ENCODE measurements at regions not wholly inside any gene's neighbourhood (a gene's known extent, or its start where the extent isn't known, plus 50 kb on each side); places are given as distances from the start of the nearest gene placed in this dataset.
A peak's percentile ranks its signal among the peaks of the same experiment; 100 is the strongest.
"Not testable (repeated sequence)": the region's sequence is repeated elsewhere in the genome, so short reads cannot be mapped to it uniquely, and the experiment has no call there.

DNA sequence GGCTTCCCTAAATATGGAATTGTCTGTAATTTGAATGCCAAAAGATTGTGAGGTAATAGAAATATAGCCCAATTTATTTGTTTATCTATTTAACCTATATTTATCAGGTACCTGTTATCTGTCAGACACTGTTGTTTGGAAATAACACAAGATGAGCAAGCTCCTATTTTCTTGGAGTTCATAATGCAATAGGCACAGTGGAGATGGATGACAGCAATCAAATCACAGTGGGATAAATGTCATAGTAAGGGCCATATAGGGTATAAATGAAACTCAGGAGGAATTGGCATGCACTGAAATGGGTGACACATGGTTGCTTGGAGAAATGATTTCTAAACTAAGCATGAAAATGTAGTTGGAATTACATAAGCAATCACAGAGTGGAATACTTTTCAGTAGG is 761.8 kb upstream of the MBL2 start:
- no peak for DNase-seq

DNA sequence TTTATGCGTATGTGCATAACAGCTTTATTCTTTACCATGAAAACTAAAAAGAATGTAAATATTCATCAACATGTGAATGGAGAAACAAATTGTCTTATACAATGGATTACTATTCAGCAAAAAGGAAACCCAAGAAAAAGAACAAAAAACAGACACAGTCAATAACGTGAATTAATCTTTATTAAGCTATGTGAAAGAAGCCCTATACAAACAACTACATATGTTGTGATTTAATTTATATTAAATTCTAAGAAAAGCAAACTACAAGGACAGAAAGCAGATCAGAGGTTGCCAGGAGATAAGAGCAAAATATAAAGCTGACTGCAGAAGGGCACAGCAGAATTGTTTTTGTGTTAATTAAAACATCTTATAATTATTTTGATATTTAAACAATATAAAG is 756.4 kb upstream of the MBL2 start:
- DNase-seq = no peak

GRCh38 chr10:53521046-53521445 is 748.5 kb upstream of the MBL2 start:
- DNase-seq = no peak

- no peak for DNase-seq
These were observed 735.6 kb upstream of the MBL2 start for GRCh38 chr10:53508197-53508596.

DNA sequence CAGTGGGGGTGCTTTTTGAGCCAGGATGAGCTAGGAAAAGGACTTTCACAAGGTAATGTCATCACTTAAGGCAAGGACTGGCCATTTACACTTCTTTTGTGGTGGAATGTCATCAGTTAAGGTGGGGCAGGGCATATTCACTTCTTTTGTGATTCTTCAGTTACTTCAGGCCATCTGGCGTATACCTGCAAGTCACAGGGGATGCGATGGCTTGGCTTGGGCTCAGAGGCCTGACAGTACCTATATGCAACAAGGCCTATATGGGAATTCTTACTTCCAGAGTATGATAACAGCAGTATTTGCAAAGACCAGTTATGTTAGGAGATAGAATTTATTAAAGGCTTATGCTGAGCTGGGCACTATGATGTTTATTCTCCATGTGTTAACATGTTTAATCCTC is 731.9 kb upstream of the MBL2 start:
- not testable (repeated sequence) for DNase-seq

DNA sequence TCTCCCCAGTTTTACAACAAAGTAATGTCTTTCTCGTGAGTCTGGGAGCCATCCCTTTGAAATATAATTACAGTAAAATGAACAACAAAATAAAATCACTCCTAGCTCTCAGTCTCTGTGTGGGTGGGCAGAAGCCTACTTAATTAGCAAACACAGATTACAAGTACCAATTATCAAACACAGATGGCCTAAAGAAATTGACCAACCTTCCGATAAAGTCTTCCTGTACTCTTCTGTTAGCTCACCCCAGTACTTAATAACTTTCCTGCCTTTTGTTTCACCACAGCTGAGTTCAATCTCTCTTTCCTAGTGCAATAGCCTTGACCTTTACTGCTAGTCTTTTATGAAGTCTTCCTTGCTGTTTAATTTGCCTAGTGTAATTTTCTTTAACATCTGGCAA is 719.2 kb upstream of the MBL2 start:
- DNase-seq = no peak

- DNase-seq = no peak
These were observed 718.0 kb upstream of the MBL2 start for GRCh38 chr10:53490553-53490952.

- DNase-seq = no peak
These were observed 717.0 kb upstream of the MBL2 start for GRCh38 chr10:53489335-53490182.

DNA sequence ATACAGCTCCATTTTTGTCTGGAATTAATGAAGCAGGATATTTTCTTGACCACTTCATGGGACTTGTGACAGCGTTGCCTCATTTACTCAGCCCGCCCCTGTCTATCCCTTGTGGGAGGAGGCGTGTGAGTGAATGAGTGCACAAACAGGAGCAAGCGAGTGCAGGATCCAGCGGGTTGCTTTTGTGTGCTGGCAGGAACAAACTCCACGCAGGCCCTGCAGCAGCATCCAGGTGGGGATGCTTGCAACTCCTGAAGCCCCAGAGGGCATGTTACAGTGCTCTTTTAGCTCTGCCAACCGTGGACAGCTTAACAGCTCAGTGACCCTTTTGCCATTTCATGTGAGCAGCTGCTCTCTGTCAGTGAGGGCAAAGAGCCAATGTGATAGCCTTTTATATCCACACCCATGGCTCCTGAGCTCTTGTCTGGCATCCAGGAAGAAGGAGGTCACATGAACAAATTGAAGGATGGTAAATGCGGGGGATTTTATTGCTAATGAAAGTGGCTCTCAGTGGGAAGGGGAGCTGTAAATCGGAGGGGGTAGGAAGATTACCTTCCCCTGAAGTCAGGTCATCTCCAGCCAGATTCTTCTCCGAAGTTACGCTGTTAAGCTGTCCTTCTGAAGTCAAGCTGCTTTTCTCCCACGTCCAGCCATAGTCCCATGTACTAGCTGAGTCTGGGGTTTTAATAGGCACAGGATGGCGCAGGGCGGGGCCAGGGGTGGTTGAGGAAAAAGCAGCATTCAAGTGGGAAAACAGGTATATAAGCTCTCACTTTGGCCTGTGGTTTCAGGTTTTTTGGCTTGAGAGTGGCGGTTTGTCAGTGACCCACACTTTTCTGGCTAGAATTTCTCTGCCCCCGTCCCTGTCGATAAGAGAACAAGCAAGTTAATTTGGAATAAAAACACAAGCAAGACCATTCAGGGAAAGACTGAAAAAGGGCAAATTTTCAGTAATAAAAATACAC is 714.7 kb upstream of the MBL2 start:
- DNase-seq = peak; percentile 9

- not testable (repeated sequence) for DNase-seq
These were observed 712.8 kb upstream of the MBL2 start for GRCh38 chr10:53485422-53485821.

GRCh38 chr10:53479365-53479764 is 706.8 kb upstream of the MBL2 start:
- no peak for DNase-seq

- no peak for DNase-seq
These were observed 704.7 kb upstream of the MBL2 start for GRCh38 chr10:53477313-53477675.

- DNase-seq = no peak
These were observed 704.2 kb upstream of the MBL2 start for GRCh38 chr10:53476650-53477312.

DNA sequence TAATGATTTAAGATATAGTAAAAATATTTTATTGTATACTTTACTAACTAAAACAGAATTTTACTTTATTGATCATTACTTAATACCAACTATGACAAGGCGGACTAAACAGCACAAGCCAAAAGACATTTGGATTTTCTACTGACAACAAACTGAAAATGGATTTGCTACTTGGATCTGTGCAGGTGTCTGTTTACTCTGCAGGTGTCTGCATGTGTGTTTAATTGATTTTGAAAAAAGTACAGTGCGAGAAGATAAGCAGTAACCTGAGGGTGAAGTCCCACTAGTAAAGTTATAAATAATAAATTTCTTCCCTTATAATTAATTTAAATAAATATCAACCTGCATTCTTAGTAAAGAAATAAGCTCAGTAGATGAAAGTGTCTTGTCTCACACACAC is 696.8 kb upstream of the MBL2 start:
- DNase-seq = no peak

- no peak for DNase-seq
These were observed 691.0 kb upstream of the MBL2 start for GRCh38 chr10:53463539-53463938.

- DNase-seq = no peak
These were observed 685.4 kb upstream of the MBL2 start for GRCh38 chr10:53458007-53458406.

GRCh38 chr10:53453196-53453595 is 680.6 kb upstream of the MBL2 start:
- no peak for DNase-seq

GRCh38 chr10:53447576-53447975 is 675.0 kb upstream of the MBL2 start:
- no peak for DNase-seq

DNA sequence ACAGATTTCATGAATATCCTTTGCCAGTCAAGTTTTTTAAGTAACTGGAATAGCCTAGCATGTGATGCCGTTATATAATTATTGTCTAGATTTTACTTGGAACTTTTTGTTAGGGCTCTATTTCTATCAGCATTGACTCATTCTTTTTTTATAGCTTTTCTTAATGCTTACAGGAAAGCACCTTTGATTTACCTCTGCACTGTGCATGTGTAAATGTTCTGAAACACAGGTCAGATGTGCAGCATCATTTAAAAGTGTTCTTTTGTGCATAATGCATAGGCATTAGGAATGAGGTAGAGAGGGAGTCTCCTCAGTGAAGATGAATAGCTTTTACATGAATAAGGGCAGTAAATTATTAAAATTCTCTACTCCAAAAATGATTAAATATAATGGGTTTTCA is 669.3 kb upstream of the MBL2 start:
- no peak for DNase-seq

DNA sequence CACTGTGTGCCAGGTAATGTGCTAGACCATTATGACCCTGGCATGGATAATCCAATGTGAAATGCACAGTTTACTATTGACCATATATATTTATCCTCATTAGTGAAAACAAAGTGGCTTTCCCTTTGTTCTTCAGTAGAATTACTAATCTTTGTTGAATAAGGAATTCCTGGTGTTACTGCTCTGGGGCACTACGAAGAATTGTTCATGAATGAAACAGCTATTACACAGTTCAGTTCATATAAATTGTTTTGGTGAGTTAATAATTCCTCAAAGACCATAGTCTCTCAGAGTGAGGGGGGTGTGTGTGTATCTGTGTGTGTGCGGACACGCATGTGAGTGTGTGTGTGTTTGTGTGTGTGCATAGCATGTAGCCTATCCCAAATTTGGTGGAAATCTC is 668.0 kb upstream of the MBL2 start:
- DNase-seq = no peak

GRCh38 chr10:53439075-53439474 is 666.5 kb upstream of the MBL2 start:
- not testable (repeated sequence) for DNase-seq

GRCh38 chr10:53434413-53434812 is 661.8 kb upstream of the MBL2 start:
- DNase-seq = peak; percentile 24

DNA sequence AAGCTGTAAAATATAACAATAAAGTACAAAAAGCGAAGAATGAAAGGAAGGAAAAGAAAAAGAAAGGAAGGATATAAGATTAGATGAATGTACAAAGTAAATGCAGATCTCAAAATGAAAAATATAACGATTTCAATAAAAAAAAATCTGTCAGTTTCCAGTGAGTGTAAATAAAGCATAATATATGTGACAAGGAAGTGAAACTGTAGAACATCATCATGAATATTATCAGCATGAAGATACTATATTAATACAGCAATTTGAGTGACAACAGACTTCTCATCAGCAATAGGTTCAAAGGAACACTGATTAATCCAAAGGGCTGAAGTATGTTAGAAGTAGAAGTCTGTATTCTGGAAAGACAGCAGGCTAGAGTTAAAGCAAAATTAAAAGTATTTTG is 659.5 kb upstream of the MBL2 start:
- DNase-seq = no peak

Measured in tongue (tissue), 1 donor.